IMR-90 (cell line): ENCODE measurements at regions not wholly inside any gene's neighbourhood (a gene's known extent, or its start where the extent isn't known, plus 50 kb on each side); places are given as distances from the start of the nearest gene placed in this dataset.

Experiments
- ATAC-seq: fragments of 200-7000 bp; cut with Tn5 transposase; 2 replicates; pipeline ENCODE4 v1.9.1; 2020; ENCODE audit warnings: low read depth, mild to moderate bottlenecking, moderate library complexity
- BruUV-seq: library from RNA; stranded (reverse); fragments of 400-500 nt; replicated peaks from 2 replicates; lab custom pipeline; 2021; lab: Mats Ljungman, UMichigan
- CTCF ChIA-PET: fragments of 300-600 bp; formaldehyde crosslinking; extraction: SDS; loops from one replicate; lab custom pipeline; 2021; ENCODE audit warnings: antibody characterized with exemption; lab: Yijun Ruan, JAX
- POLR2A ChIA-PET: fragments of 300-600 bp; sonication (Branson Sonifier 250); formaldehyde crosslinking; loops from one replicate; lab custom pipeline; 2022; ENCODE audit warnings: antibody characterized with exemption; ENCODE audit not compliant: unreplicated experiment; lab: Charles Lee
- DNase-seq: peaks from one replicate; pipeline ENCODE4 v3.0.0; 2013
- H2AFZ ChIP-seq: replicated peaks from 2 replicates; pipeline ENCODE3; 2013; ENCODE audit warnings: low read length, mild to moderate bottlenecking; ENCODE audit not compliant: poor library complexity
- H2AK5ac ChIP-seq: 2 replicates; pipeline ENCODE4 v1.6.1; 2013; ENCODE audit warnings: low read depth, low read length, inconsistent platforms
- H2AK9ac ChIP-seq: replicated peaks from 2 replicates; pipeline ENCODE3; 2013; ENCODE audit warnings: mild to moderate bottlenecking, low read depth, low read length, moderate library complexity; ENCODE audit not compliant: poor library complexity
- H2BK120ac ChIP-seq: 2 replicates; pipeline ENCODE4 v1.6.1; 2013; ENCODE audit warnings: low read depth, low read length, inconsistent platforms
- H2BK15ac ChIP-seq: 3 replicates; pipeline ENCODE4 v1.6.1; 2013; ENCODE audit warnings: low read depth, low read length, inconsistent platforms
- H2BK20ac ChIP-seq: 2 replicates; pipeline ENCODE4 v1.6.1; 2013; ENCODE audit warnings: low read depth, mild to moderate bottlenecking, inconsistent platforms, low read length, moderate library complexity
- H2BK5ac ChIP-seq: 2 replicates; pipeline ENCODE4 v1.6.1; 2013; ENCODE audit warnings: mild to moderate bottlenecking, low read depth, low read length, inconsistent platforms; ENCODE audit not compliant: poor library complexity, severe bottlenecking
- H3K14ac ChIP-seq: replicated peaks from 2 replicates; pipeline ENCODE4 v1.6.1; 2013; ENCODE audit warnings: low read depth, low read length, inconsistent platforms
- H3K18ac ChIP-seq: 2 replicates; pipeline ENCODE4 v1.6.1; 2013; ENCODE audit warnings: low read depth, low read length, control low read depth
- H3K23ac ChIP-seq: 2 replicates; pipeline ENCODE4 v1.6.1; 2013; ENCODE audit warnings: low read depth, low read length, inconsistent platforms
- H3K27ac ChIP-seq: 2 replicates; pipeline ENCODE4 v1.5.1; 2013; ENCODE audit warnings: mild to moderate bottlenecking, control low read depth, low read length; ENCODE audit not compliant: insufficient read depth
- H3K27me3 ChIP-seq: 2 replicates; pipeline ENCODE4 v1.6.1; 2013; ENCODE audit warnings: low read length; ENCODE audit not compliant: control insufficient read depth, insufficient read depth
- H3K36me3 ChIP-seq: 2 replicates; pipeline ENCODE4 v1.6.1; 2013; ENCODE audit warnings: low read length, mixed read lengths; ENCODE audit not compliant: control insufficient read depth, insufficient read depth
- H3K4ac ChIP-seq: 2 replicates; pipeline ENCODE4 v1.6.1; 2013; ENCODE audit warnings: low read depth, low read length, inconsistent platforms
- H3K4me1 ChIP-seq: 2 replicates; pipeline ENCODE4 v1.6.1; 2013; ENCODE audit warnings: low read length, mixed read lengths; ENCODE audit not compliant: control insufficient read depth, insufficient read depth
- H3K4me2 ChIP-seq: 2 replicates; pipeline ENCODE4 v1.6.1; 2013; ENCODE audit warnings: low read depth, mild to moderate bottlenecking, control low read depth, low read length, moderate library complexity
- H3K4me3 ChIP-seq: 2 replicates; pipeline ENCODE4 v1.5.1; 2013; ENCODE audit warnings: low read depth, mild to moderate bottlenecking, control low read depth, low read length, moderate library complexity; ENCODE audit not compliant: insufficient read depth
- H3K56ac ChIP-seq: 2 replicates; pipeline ENCODE4 v1.6.1; 2013; ENCODE audit warnings: low read length, inconsistent platforms; ENCODE audit not compliant: insufficient read depth; ENCODE audit errors: extremely low read depth
- H3K79me1 ChIP-seq, 2 experiments: 2 replicates each; pipeline ENCODE4 v1.6.1; 2013; ENCODE audit warnings: low read length in 2 of 2, inconsistent platforms in 1 of 2, low read depth in 1 of 2
- H3K9ac ChIP-seq: 2 replicates; pipeline ENCODE4 v1.6.1; 2013; ENCODE audit warnings: low read depth, low read length, control low read depth
- H3K9me1 ChIP-seq: 2 replicates; pipeline ENCODE4 v1.6.1; 2013; ENCODE audit warnings: low read length, inconsistent platforms; ENCODE audit not compliant: insufficient read depth
- H3K9me3 ChIP-seq: 2 replicates; pipeline ENCODE4 v1.6.1; 2013; ENCODE audit warnings: low read length; ENCODE audit not compliant: control insufficient read depth, insufficient read depth
- H4K20me1 ChIP-seq: 2 replicates; pipeline ENCODE4 v1.6.1; 2013; ENCODE audit warnings: low read length, inconsistent platforms; ENCODE audit not compliant: insufficient read depth
- H4K5ac ChIP-seq: 2 replicates; pipeline ENCODE4 v1.6.1; 2013; ENCODE audit warnings: mild to moderate bottlenecking, low read depth, low read length, control low read depth
- H4K8ac ChIP-seq, 2 experiments: 2 replicates each; pipeline ENCODE4 v1.6.1; 2013; ENCODE audit warnings: low read depth in 2 of 2, low read length in 2 of 2, control low read depth in 1 of 2, inconsistent platforms in 1 of 2
- H4K91ac ChIP-seq: 2 replicates; pipeline ENCODE4 v1.6.1; 2013; ENCODE audit warnings: low read depth, low read length, inconsistent platforms; ENCODE audit not compliant: insufficient read depth
- BHLHE40 ChIP-seq: fragments of 150-350 bp; IDR thresholded peaks from 2 replicates; pipeline ENCODE4 v1.6.1; 2016; ENCODE audit warnings: mild to moderate bottlenecking, low read depth, low read length
- CHD1 ChIP-seq: IDR thresholded peaks from 2 replicates; pipeline ENCODE4 v1.6.1; 2012; ENCODE audit warnings: low read depth, low read length, improper control_type of control experiment
- ELK1 ChIP-seq: fragments of 150-350 bp; IDR thresholded peaks from 2 replicates; pipeline ENCODE4 v1.6.1; 2016; ENCODE audit warnings: low read depth, mild to moderate bottlenecking, low read length, moderate library complexity, borderline replicate concordance
- FOS ChIP-seq: fragments of 150-350 bp; IDR thresholded peaks from 2 replicates; pipeline ENCODE4 v1.6.1; 2016; ENCODE audit warnings: low read depth, low read length
- MAZ ChIP-seq: IDR thresholded peaks from 2 replicates; pipeline ENCODE4 v1.6.1; 2012; ENCODE audit warnings: low read depth, mild to moderate bottlenecking, low read length, improper control_type of control experiment, moderate library complexity, borderline replicate concordance
- MXI1 ChIP-seq: IDR thresholded peaks from 2 replicates; pipeline ENCODE4 v1.6.1; 2012; ENCODE audit warnings: low read depth, mild to moderate bottlenecking, low read length, moderate library complexity, borderline replicate concordance
- NFE2L2 ChIP-seq: fragments of 150-350 bp; IDR thresholded peaks from 2 replicates; pipeline ENCODE4 v1.6.1; 2016; ENCODE audit warnings: low read depth, mild to moderate bottlenecking, low read length
- POLR2A ChIP-seq: IDR thresholded peaks from 2 replicates; pipeline ENCODE4 v1.6.1; 2012; ENCODE audit warnings: mild to moderate bottlenecking, low read depth, low read length
- RCOR1 ChIP-seq: IDR thresholded peaks from 2 replicates; pipeline ENCODE4 v1.6.1; 2012; ENCODE audit warnings: mild to moderate bottlenecking, low read length, improper control_type of control experiment; ENCODE audit not compliant: insufficient replicate concordance
- RFX5 ChIP-seq: IDR thresholded peaks from 2 replicates; pipeline ENCODE4 v1.8.0; 2012; ENCODE audit warnings: low read depth, mild to moderate bottlenecking, low read length, moderate library complexity
- SMC3 ChIP-seq: fragments of 150-350 bp; IDR thresholded peaks from 2 replicates; pipeline ENCODE4 v1.6.1; 2016; ENCODE audit warnings: low read depth, mild to moderate bottlenecking, antibody characterized with exemption, low read length, moderate library complexity
- USF2 ChIP-seq: fragments of 150-350 bp; IDR thresholded peaks from 2 replicates; pipeline ENCODE4 v1.6.1; 2017; ENCODE audit warnings: mild to moderate bottlenecking, antibody characterized with exemption, low read length, low read depth
- WGBS, 2 experiments: methylation state at CpG; one replicate each; pipeline versions ENCODE4 v1.1.5 to v1.1.7; 2013; ENCODE audit warnings: missing lambda C conversion rate in 2 of 2; ENCODE audit not compliant: insufficient read length in 1 of 2; ENCODE audit errors: extremely low coverage in 2 of 2; 5-methylcytosine and 5-hydroxymethylcytosine counted together
- dilution Hi-C: fragments of 300-500 bp; cut with HindIII; formaldehyde crosslinking; loops from one replicate; pipeline ENCODE4 v1.14.3; 2018; ENCODE audit warnings: low sequenced_read_pairs; ENCODE audit not compliant: unreplicated experiment
- in situ Hi-C: fragments of 300-500 bp; cut with MboI; formaldehyde crosslinking; loops from 3 replicates; pipeline ENCODE4 v1.14.3; 2019; ENCODE audit warnings: low sequenced_read_pairs, inconsistent platforms, mixed read lengths
- intact Hi-C: fragments of 100-400 bp; cut with micrococcal nuclease; formaldehyde crosslinking; loops from 2 replicates; pipeline ENCODE4 v1.10.0; 2022

GRCh38 chr4:124046190-124046589 lies 649.6 kb downstream of the SPRY1 start:
- Histone ChIP-seq H2BK5ac (no peak overlapping the region), H3K9me1 (no peaks in the 10 kb centered on the region), H3K4me1 (no peaks in the 10 kb centered on the region), H4K8ac (no peak overlapping the region), H3K79me1 (no peaks in the 10 kb centered on the region), H2AFZ (no peak overlapping the region), H2BK20ac (no peak overlapping the region), H3K9ac (no peak overlapping the region), H3K27ac (no peak overlapping the region), H3K36me3 (no peaks in the 10 kb centered on the region), H3K9me3 (no peaks in the 10 kb centered on the region), H2AK9ac (no peak overlapping the region), H4K91ac (no peak overlapping the region), H2AK5ac (no peak overlapping the region), H3K18ac (no peak overlapping the region), H3K4ac (no peak overlapping the region), H3K27me3 (no peaks in the 10 kb centered on the region), H4K20me1 (no peaks in the 10 kb centered on the region), H3K23ac (no peak overlapping the region), H3K4me3 (no peak overlapping the region), H2BK120ac (no peak overlapping the region), H4K5ac (no peak overlapping the region), H3K14ac (no peak overlapping the region), H3K4me2 (no peak overlapping the region), H3K56ac (no peak overlapping the region), H2BK15ac (no peak overlapping the region)
- WGBS, 2 experiments: no CpG with 5 or more reads among the region's 2 CpGs
- ATAC-seq: no peak
- in situ Hi-C loops: no loop called here
- intact Hi-C loops: no loop called here
- dilution Hi-C loops: no loop called here
- CTCF ChIA-PET: no interaction called here
- POLR2A ChIA-PET: no interaction called here
- no TSS peak for BruUV-seq
- DNase-seq: no peak
- TF ChIP-seq NFE2L2: no peak
- no peak for TF ChIP-seq RFX5
- TF ChIP-seq SMC3: no peak
- no peak for TF ChIP-seq ELK1
- TF ChIP-seq CHD1: no peak
- TF ChIP-seq RCOR1: no peak
- TF ChIP-seq MXI1: no peak
- TF ChIP-seq MAZ: no peak
- TF ChIP-seq USF2: no peak
- no peak for TF ChIP-seq BHLHE40
- no peak for TF ChIP-seq FOS
- no peak for TF ChIP-seq POLR2A
